ENCODE measurements at regions not wholly inside any gene's neighbourhood (a gene's known extent, or its start where the extent isn't known, plus 50 kb on each side); places are given as distances from the start of the nearest gene placed in this dataset.

DNA sequence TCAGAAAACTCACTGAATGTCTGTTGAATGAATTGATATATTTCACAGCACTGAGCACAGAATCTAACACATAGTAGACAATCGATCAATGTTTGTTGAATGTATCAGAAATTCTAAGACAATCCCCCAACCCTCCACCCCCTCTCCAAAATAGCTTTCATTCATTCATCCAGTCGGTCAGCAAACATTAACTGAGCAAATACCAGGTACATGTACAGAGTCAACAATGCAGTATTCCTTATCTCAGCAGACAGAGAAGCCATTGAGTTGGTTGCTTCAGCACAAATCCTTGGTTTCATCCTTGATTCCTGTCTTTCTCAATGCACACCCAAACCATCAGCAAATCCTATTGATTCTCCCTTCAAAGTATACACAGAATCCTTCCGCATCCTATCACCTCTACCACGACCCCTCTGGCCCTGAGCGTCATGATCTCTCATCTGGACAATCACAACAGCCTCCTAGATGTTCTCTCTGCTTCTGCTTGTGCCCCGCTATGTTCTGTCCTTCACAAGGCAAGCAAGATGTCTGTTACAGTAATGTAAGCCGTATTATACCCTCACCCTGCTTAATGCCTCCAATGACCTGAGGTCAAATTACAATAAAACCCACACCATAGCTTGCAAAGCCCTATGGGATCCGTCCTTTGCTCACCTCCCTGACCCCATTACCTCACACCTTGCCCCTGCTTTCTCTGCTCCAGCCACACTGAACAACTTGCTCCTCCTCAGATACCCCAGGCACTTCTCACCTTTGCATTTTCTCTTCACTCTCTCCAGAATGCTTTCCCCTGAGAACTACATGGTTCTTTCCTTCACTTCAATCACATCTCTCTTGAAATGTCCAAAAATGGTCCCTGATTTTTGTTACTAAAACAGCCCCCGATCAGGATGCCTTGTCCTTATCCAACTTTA, 738.1 kb upstream of the TBX3 start:
- TF ChIP-seq EGR1 (IDR thresholded peaks at IDR 0.05): no peak
- TF ChIP-seq, protein P1, sequence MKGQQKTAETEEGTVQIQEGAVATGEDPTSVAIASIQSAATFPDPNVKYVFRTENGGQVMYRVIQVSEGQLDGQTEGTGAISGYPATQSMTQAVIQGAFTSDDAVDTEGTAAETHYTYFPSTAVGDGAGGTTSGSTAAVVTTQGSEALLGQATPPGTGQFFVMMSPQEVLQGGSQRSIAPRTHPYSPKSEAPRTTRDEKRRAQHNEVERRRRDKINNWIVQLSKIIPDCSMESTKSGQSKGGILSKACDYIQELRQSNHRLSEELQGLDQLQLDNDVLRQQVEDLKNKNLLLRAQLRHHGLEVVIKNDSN (IDR thresholded peaks at IDR 0.05): no peak
- TF ChIP-seq TEAD4 (IDR thresholded peaks at IDR 0.05): no peak
- TF ChIP-seq TAF1 (IDR thresholded peaks at IDR 0.05; ENCODE audit: low read depth): no peak
- TF ChIP-seq CREB1 (IDR thresholded peaks at IDR 0.05; ENCODE audit: low read depth): no peak
- no peak for TF ChIP-seq EP300 (IDR thresholded peaks at IDR 0.05; ENCODE audit: borderline replicate concordance)
- TF ChIP-seq, protein P2, sequence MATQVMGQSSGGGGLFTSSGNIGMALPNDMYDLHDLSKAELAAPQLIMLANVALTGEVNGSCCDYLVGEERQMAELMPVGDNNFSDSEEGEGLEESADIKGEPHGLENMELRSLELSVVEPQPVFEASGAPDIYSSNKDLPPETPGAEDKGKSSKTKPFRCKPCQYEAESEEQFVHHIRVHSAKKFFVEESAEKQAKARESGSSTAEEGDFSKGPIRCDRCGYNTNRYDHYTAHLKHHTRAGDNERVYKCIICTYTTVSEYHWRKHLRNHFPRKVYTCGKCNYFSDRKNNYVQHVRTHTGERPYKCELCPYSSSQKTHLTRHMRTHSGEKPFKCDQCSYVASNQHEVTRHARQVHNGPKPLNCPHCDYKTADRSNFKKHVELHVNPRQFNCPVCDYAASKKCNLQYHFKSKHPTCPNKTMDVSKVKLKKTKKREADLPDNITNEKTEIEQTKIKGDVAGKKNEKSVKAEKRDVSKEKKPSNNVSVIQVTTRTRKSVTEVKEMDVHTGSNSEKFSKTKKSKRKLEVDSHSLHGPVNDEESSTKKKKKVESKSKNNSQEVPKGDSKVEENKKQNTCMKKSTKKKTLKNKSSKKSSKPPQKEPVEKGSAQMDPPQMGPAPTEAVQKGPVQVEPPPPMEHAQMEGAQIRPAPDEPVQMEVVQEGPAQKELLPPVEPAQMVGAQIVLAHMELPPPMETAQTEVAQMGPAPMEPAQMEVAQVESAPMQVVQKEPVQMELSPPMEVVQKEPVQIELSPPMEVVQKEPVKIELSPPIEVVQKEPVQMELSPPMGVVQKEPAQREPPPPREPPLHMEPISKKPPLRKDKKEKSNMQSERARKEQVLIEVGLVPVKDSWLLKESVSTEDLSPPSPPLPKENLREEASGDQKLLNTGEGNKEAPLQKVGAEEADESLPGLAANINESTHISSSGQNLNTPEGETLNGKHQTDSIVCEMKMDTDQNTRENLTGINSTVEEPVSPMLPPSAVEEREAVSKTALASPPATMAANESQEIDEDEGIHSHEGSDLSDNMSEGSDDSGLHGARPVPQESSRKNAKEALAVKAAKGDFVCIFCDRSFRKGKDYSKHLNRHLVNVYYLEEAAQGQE (IDR thresholded peaks at IDR 0.05; ENCODE audit: low read depth): no peak
- TF ChIP-seq ZBTB7A (IDR thresholded peaks at IDR 0.05; ENCODE audit: low read depth): no peak
- no peak for TF ChIP-seq TCF12 (IDR thresholded peaks at IDR 0.05; ENCODE audit: low read depth)

DNA sequence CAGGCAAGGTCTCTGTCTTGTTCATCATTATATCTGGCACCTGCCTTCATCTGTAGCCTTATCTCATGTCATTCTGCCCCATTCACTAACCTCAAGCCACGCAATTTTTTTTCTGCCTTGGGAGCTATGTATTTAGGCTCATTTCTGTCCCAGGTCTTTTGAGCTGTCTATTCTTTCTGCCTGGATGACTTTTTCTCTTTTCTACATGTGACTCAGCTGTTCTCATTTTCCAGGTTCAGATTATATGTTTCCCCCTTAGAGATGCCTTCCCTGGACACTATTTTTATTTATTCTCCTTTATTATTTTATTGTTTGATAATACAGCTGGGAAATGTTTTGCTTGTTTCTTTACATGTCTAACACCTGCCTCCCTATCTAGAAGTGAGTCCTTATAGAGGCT, 737.4 kb upstream of the TBX3 start:
- TF ChIP-seq NFIC (IDR thresholded peaks at IDR 0.05) (no peak), CREB1 (IDR thresholded peaks at IDR 0.05; ENCODE audit: low read depth) (no peak), TCF12 (IDR thresholded peaks at IDR 0.05; ENCODE audit: low read depth) (no peak), ZBTB7A (IDR thresholded peaks at IDR 0.05; ENCODE audit: low read depth) (no peak), RAD21 (IDR thresholded peaks at IDR 0.05; ENCODE audit: low read depth) (no peak), YY1 (IDR thresholded peaks at IDR 0.05; ENCODE audit: low read depth) (no peak), EP300 (IDR thresholded peaks at IDR 0.05; ENCODE audit: borderline replicate concordance) (no peak), FOXM1 (IDR thresholded peaks at IDR 0.05; ENCODE audit: borderline replicate concordance, low read depth) (no peak), CEBPB (IDR thresholded peaks at IDR 0.05) (no peak), EGR1 (IDR thresholded peaks at IDR 0.05) (no peak), TAF1 (IDR thresholded peaks at IDR 0.05; ENCODE audit: low read depth) (no peak), TEAD4 (IDR thresholded peaks at IDR 0.05) (no peak)
- TF ChIP-seq, protein P2 (IDR thresholded peaks at IDR 0.05; ENCODE audit: low read depth): no peak
- TF ChIP-seq, protein P3, sequence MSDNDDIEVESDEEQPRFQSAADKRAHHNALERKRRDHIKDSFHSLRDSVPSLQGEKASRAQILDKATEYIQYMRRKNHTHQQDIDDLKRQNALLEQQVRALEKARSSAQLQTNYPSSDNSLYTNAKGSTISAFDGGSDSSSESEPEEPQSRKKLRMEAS (IDR thresholded peaks at IDR 0.05): no peak
- TF ChIP-seq, protein P1 (IDR thresholded peaks at IDR 0.05): no peak

DNA sequence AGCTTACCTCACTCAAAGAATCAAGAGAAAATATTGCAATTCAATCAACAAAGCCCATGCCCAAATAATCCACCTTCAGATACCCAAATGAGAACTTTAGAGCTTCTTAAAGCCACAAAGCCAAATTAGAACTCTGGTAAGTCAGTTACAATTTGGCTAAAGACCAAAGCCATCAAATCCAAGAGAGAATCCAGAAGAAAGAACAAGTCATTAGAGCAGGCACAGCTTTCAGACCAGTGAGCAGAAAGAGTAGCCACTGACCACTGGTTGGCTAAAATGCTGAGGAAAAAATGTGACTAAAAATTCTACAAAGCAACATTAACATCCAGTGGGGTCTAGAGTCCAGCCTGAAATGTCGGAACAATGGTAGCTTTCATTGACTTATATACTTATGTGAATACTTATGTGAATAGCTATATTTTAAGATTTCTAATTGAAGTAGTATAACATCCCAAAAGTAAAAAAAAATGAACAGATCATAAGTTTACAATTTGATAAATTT, 735.2 kb upstream of the TBX3 start:
- TF ChIP-seq RAD21 (IDR thresholded peaks at IDR 0.05; ENCODE audit: low read depth) (no peak), CREB1 (IDR thresholded peaks at IDR 0.05; ENCODE audit: low read depth) (no peak), TEAD4 (IDR thresholded peaks at IDR 0.05) (no peak), EGR1 (IDR thresholded peaks at IDR 0.05) (no peak), CEBPB (IDR thresholded peaks at IDR 0.05) (no peak), EP300 (IDR thresholded peaks at IDR 0.05; ENCODE audit: borderline replicate concordance) (no peak), TCF12 (IDR thresholded peaks at IDR 0.05; ENCODE audit: low read depth) (no peak), NFIC (IDR thresholded peaks at IDR 0.05) (no peak), TAF1 (IDR thresholded peaks at IDR 0.05; ENCODE audit: low read depth) (no peak), ZBTB7A (IDR thresholded peaks at IDR 0.05; ENCODE audit: low read depth) (no peak), YY1 (IDR thresholded peaks at IDR 0.05; ENCODE audit: low read depth) (no peak), FOXM1 (IDR thresholded peaks at IDR 0.05; ENCODE audit: borderline replicate concordance, low read depth) (no peak)
- TF ChIP-seq, protein P3 (IDR thresholded peaks at IDR 0.05): no peak
- TF ChIP-seq, protein P1 (IDR thresholded peaks at IDR 0.05): no peak
- TF ChIP-seq, protein P2 (IDR thresholded peaks at IDR 0.05; ENCODE audit: low read depth): no peak
